ENCODE measurements at regions not wholly inside any gene's neighbourhood (a gene's known extent, or its start where the extent isn't known, plus 50 kb on each side); places are given as distances from the start of the nearest gene placed in this dataset.

DNA sequence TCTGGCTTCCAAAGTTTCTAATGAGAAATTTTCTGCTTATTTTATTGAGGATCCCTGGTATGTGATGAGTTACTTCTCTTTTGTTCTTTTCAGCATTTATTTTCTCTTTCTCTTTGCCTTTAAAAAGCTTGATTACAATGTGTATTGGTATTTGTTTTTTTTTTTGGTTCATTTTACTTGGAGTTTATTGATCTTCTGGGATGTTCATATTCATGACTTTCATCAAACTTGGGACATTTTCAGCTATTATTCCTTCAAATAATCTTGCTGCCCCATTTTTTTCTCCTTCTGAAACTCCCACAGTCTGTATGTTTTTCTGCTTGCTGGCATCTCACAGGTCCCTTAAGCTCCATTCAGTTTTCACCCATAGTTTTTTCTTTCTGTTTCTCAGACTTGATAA, 102.4 kb downstream of the PRDM13 start:
- TF ChIP-seq, protein P1, sequence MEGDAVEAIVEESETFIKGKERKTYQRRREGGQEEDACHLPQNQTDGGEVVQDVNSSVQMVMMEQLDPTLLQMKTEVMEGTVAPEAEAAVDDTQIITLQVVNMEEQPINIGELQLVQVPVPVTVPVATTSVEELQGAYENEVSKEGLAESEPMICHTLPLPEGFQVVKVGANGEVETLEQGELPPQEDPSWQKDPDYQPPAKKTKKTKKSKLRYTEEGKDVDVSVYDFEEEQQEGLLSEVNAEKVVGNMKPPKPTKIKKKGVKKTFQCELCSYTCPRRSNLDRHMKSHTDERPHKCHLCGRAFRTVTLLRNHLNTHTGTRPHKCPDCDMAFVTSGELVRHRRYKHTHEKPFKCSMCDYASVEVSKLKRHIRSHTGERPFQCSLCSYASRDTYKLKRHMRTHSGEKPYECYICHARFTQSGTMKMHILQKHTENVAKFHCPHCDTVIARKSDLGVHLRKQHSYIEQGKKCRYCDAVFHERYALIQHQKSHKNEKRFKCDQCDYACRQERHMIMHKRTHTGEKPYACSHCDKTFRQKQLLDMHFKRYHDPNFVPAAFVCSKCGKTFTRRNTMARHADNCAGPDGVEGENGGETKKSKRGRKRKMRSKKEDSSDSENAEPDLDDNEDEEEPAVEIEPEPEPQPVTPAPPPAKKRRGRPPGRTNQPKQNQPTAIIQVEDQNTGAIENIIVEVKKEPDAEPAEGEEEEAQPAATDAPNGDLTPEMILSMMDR (IDR thresholded peaks at IDR 0.05; ENCODE audit: poor library complexity, severe bottlenecking): no peak
- no peak for TF ChIP-seq EP300 (conservative IDR thresholded peaks at IDR 0.05; ENCODE audit: poor library complexity, severe bottlenecking)

Data from neural cell (in vitro differentiated cells).